ENCODE measurements at regions not wholly inside any gene's neighbourhood (a gene's known extent, or its start where the extent isn't known, plus 50 kb on each side); places are given as distances from the start of the nearest gene placed in this dataset.

DNA sequence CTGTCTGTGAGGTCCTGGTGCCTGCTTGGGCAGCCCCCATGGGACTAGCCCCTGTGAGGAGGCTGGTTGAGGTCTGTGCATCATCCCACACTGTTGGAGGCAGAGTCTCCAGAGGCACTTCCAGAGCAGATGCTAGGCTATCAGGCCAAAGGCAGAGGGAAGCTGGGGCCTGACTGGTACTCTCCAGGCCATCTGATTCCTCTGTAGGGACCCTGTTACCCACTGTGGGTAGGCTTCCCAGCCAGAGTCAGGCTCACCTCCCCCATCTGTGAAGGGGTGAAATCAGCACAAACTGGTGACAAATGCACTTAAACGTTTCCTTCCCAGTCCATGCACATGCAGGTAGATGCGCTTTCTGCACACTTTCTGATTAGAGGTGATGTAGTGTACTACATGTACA is 212.6 kb upstream of the TOPAZ1 start:
- Mint-ChIP-seq H3K27ac (ENCODE audit: unreplicated experiment) (no peak overlapping the region), H3K4me3 (ENCODE audit: low read depth, unreplicated experiment) (no peak overlapping the region), H3K27me3 (ENCODE audit: unreplicated experiment) (no peaks in the 10 kb centered on the region), H3K4me1 (ENCODE audit: low read depth, unreplicated experiment) (peaks cover 8% of the 10 kb centered on the region), H3K36me3 (ENCODE audit: insufficient read depth, unreplicated experiment) (no peaks in the 10 kb centered on the region), H3K9me3 (ENCODE audit: low read depth, unreplicated experiment) (no peaks in the 10 kb centered on the region)
- BruUV-seq (replicated peaks), result no TSS peak
- CTCF ChIA-PET, result no interaction called here
- DNase-seq, result no peak
- intact Hi-C loops (cut with micrococcal nuclease; ENCODE audit: unreplicated experiment), result no loop called here
- TF ChIP-seq CTCF (IDR thresholded peaks at IDR 0.05; ENCODE audit: unreplicated experiment), result no peak

DNA sequence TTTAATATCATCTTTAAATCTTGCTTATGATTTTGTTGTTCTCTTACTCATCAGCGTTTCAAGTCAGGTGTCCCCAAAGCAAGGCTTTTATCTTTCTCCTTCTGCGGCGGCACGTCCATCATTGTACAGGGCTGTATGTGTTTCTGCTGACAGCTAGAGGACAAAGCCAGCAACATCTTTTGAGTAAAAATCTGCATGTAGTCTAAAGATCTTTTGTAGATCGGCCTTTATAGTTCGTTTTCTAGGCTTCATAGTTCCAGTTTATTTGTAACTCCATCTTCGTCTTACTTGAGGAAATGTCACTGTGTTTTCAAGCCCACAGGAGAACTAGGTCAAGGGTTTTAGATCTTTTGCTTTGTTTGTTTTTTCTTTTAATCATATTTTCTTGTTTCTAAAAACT is 211.4 kb upstream of the TOPAZ1 start:
- DNase-seq, result no peak
- intact Hi-C loops (cut with micrococcal nuclease; ENCODE audit: unreplicated experiment), result no loop called here
- BruUV-seq (replicated peaks), result no TSS peak

DNA sequence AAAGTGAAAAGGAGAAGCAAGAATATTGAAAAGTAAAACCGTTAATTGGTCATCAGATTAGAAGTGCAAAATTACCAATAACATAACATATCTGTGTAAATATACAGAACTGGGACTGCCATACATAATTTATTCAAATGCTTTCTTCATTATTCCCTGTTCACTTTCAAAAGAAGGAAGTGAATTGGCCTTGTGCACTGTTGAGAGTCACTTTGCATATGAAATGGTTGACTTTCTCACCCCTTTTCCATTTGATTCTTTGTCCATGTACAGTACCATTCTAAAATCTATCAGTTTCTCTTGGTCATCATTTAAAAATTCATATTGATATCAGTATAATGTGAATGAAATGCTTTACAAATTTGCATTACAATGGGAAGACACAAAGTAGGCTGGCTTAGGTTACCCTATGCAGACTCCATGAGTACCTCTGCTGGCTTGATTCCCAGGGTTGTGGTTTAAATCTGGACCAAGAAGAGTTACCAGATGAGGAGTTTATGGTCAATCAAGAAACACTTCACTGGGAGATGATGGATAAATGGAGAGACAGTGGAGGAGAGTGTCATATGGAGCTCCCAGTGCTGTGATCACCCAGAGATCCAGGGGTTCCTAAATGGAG is 210.9 kb upstream of the TOPAZ1 start:
- Mint-ChIP-seq H3K27me3 (ENCODE audit: unreplicated experiment) (no peaks in the 10 kb centered on the region), H3K36me3 (ENCODE audit: insufficient read depth, unreplicated experiment) (no peaks in the 10 kb centered on the region)
- CTCF ChIA-PET, result no interaction called here

More for the DNA sequence above, 211.4 kb upstream of the TOPAZ1 start:
- CTCF ChIA-PET, result no interaction called here
- no peak overlapping the region for H3K4me3 Mint-ChIP-seq (ENCODE audit: low read depth, unreplicated experiment)
- no peaks in the 10 kb centered on the region for H3K27me3 Mint-ChIP-seq (ENCODE audit: unreplicated experiment)
- no peak overlapping the region for H3K27ac Mint-ChIP-seq (ENCODE audit: unreplicated experiment)
- peaks cover 8% of the 10 kb centered on the region for H3K4me1 Mint-ChIP-seq (ENCODE audit: low read depth, unreplicated experiment)
- TF ChIP-seq CTCF (IDR thresholded peaks at IDR 0.05; ENCODE audit: unreplicated experiment), result no peak
- H3K36me3 Mint-ChIP-seq (ENCODE audit: insufficient read depth, unreplicated experiment), result no peaks in the 10 kb centered on the region
- H3K9me3 Mint-ChIP-seq (ENCODE audit: low read depth, unreplicated experiment), result no peaks in the 10 kb centered on the region

DNA sequence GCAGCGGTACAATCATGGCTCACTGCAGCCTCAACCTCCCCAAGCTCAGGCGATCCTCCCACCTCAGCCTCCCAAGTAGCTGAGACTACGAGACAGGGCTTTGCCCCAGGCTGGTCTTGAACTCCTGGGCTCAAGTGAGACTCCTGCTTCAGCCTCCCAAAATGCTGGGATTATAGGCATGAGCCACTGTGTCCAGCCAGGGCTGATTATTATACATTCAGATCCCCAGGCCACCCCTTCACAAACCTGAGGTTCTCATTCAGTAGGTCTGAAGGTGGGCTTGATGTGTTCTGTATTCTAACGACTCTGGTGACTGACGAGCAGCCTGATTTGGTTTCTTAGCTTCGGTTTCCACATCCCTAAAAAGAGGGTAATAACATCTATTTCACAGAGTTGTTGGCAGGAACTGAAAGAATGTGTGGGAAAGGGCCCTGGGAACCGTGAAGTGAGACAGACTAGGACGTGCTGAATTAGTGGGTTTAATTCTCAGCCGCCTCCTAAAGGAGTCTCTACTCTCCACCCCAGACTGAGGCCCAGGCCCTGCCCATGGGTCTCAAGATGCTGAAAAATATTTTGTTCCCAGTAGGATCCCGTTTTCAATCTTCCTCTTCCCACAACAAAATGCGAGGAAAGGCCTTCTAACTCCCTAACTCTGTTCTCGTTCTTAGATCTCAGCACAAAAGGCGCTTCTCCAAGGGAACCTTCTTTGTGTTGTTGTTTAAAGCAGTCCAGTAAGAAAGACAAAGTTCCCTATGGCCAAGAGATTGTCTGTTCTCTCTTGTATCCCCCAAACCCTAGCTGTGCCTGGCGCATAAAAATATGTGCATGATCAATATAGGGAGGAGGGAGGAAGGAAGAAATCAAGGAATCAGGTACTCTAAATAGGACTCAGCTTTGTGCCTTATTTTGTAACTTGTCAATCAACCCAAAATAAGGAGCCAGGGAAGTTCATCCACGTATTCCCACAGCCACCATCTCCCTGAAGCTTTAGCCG is 210.0 kb upstream of the TOPAZ1 start:
- Mint-ChIP-seq H3K9me3 (ENCODE audit: low read depth, unreplicated experiment) (no peaks in the 10 kb centered on the region), H3K4me1 (ENCODE audit: low read depth, unreplicated experiment) (peaks cover 5% of the 10 kb centered on the region), H3K36me3 (ENCODE audit: insufficient read depth, unreplicated experiment) (no peaks in the 10 kb centered on the region), H3K27ac (ENCODE audit: unreplicated experiment) (no peak overlapping the region), H3K27me3 (ENCODE audit: unreplicated experiment) (no peaks in the 10 kb centered on the region), H3K4me3 (ENCODE audit: low read depth, unreplicated experiment) (no peak overlapping the region)
- no peak for DNase-seq
- intact Hi-C loops (cut with micrococcal nuclease; ENCODE audit: unreplicated experiment), result no loop called here
- CTCF ChIA-PET, result no interaction called here
- no TSS peak for BruUV-seq (replicated peaks)
- no peak for TF ChIP-seq CTCF (IDR thresholded peaks at IDR 0.05; ENCODE audit: unreplicated experiment)

More for the DNA sequence above, 210.9 kb upstream of the TOPAZ1 start:
- TF ChIP-seq CTCF (IDR thresholded peaks at IDR 0.05; ENCODE audit: unreplicated experiment), result no peak
- intact Hi-C loops (cut with micrococcal nuclease; ENCODE audit: unreplicated experiment), result no loop called here
- peaks cover 8% of the 10 kb centered on the region for H3K4me1 Mint-ChIP-seq (ENCODE audit: low read depth, unreplicated experiment)
- BruUV-seq (replicated peaks), result no TSS peak
- no peak overlapping the region for H3K27ac Mint-ChIP-seq (ENCODE audit: unreplicated experiment)
- no peak for DNase-seq
- H3K9me3 Mint-ChIP-seq (ENCODE audit: low read depth, unreplicated experiment), result no peaks in the 10 kb centered on the region
- H3K4me3 Mint-ChIP-seq (ENCODE audit: low read depth, unreplicated experiment), result no peak overlapping the region
